Limb (tissue), 2 donors: ENCODE measurements at regions not wholly inside any gene's neighbourhood (a gene's known extent, or its start where the extent isn't known, plus 50 kb on each side); places are given as distances from the start of the nearest gene placed in this dataset.
"Not testable (repeated sequence)": the region's sequence is repeated elsewhere in the genome, so short reads cannot be mapped to it uniquely, and the experiment has no call there.

Experiments
- DNase-seq, 2 donors: peaks; one replicate each; pipeline ENCODE4 v3.0.0-alpha.2; 2016; ENCODE audit errors: extremely low spot score in 2 of 2

- no peak for DNase-seq
Measured at GRCh38 chr7:9204571-9204970, 771.2 kb downstream of the NXPH1 start.

DNA sequence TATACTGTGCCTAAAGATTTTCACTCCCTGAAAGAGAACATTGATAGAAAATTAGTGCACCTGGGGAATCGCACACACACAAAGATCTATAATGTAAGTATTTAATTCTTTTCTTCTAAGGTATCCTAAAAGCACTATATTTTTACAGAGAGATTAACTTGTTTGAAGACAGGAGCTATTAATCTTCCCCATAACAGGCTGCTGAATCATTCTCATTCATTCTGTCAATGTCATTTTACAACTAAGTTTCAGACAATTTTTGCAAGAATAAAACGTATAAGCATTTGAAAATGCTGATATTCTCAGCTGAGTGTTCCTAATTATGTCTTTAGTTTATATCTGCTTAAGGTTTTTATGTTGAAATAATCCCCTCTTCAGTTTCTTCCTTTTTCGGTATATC, 776.7 kb downstream of the NXPH1 start:
- no peak for DNase-seq

DNA sequence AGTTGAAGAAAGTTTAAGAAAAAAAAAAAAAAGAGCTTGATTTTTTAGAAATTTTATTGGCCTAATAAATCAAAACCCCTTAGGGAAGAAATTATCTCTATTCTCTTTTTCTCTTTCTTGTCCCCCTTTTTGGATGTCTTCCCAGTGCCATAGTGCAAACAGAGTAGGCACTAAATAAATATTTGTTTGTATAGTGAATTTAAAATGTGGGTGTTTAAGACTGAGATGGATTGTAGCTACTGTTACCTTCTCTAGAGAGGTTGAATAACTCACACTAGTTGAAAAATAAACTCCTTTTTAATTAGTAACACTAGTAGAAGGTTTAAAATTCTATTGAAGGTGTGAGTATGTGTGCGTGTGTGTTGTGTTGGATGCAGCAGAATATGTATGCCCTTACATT, 783.8 kb downstream of the NXPH1 start:
- no peak for DNase-seq

DNA sequence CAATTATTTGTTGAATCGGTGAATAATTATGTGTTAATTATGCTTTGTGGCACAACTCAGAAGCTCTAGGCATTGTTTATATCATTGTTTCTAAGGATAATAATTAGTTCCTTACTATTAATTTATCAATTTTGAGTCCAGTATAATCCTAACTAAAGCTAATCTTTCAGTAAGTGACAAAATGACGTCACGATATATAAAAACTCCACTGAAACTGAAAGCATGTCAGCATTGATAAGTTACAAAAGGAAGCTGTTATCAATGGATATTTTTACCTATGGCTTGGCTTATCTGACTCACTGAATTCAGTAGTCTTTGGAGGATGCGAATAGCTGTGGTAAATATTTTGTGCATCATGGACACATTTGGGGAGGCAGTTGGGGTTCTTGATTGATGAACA, 793.1 kb downstream of the NXPH1 start:
- no peak for DNase-seq

GRCh38 chr7:9231630-9232121, 798.3 kb downstream of the NXPH1 start:
- DNase-seq: no peak

- DNase-seq: no peak
Measured at GRCh38 chr7:9240001-9240400, 806.6 kb downstream of the NXPH1 start.

GRCh38 chr7:9241826-9242225, 808.4 kb downstream of the NXPH1 start:
- no peak for DNase-seq

DNA sequence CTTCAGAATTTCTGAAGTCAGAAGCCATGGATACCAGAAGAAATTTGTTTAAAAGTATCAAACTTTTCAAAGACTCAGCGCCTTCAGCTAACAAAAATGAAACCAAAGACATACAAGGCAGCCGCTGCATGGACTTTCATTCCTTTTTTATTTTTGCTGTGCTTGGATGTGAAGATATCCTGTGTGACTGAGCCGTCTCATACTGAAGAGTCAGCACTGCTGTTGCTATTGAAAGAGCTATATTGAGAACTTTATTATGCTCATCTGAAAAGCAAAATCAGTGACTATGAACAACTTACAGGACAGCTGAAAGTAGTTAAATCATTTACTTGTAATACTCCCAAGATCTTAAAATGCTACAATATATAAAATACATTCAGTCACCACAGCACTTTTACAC, 809.2 kb downstream of the NXPH1 start:
- no peak for DNase-seq

DNA sequence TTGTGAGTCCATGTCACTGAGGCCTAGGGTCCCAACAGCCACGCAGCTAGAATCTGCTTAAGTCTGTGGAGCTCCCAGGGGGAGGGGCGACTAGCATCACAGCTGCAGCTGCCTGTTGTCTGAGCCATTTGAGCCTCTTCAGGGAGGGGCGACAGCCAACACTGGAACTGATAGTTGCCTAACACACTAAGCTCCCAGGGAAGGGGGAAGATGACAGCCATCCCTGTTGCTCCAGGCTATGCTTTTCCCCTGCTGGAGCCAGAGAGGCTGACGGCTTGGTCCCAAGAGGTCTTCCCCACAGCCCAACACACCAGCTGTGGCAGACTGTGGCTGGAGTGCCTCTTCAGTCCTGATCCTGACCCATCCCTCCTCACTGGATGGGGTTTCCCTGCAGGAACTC, 817.5 kb downstream of the NXPH1 start:
- DNase-seq: peak; percentile 7 to 34

- DNase-seq: no peak
Measured at GRCh38 chr7:9264395-9264794, 831.0 kb downstream of the NXPH1 start.

DNA sequence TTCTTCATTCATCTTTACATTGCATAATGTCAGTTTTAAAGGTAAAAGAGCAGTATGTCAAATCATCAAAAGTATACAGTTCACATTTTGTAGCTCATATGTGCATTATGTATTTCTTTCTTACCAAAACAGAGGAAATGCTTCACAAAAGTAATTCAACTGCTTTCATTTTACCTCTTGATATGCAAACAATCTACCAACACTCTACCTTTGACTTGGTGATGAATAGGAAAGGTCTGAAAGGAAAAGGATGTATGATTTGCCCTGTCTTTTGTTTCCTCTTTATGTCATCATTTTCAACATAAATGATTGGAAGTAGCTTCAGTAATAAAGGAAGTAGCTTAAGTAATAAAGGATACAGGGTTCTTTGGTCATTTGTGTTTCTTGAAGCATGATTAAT, 846.7 kb downstream of the NXPH1 start:
- DNase-seq: no peak

- DNase-seq: no peak
Measured at GRCh38 chr7:9283246-9283645, 849.8 kb downstream of the NXPH1 start.

GRCh38 chr7:9302436-9302835, 869.0 kb downstream of the NXPH1 start:
- DNase-seq: no peak

DNA sequence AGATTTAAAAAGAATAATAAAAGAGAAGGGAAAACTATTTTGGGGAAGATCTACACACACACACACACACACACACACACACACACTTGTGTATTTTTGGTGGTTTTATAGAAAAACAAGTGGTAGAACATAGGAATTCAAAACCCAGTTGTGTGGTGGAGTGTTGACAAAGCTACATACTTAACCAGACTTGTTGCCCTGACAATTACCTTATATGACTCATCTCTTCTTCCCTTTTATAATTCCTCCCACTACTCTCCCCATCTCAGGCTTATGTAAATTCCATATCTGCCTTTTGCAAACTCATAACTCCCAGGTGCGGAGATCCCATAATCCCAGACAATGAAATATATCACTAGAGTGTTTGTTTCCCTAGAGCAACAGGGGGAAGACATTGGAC, 873.7 kb downstream of the NXPH1 start:
- DNase-seq: no peak

DNA sequence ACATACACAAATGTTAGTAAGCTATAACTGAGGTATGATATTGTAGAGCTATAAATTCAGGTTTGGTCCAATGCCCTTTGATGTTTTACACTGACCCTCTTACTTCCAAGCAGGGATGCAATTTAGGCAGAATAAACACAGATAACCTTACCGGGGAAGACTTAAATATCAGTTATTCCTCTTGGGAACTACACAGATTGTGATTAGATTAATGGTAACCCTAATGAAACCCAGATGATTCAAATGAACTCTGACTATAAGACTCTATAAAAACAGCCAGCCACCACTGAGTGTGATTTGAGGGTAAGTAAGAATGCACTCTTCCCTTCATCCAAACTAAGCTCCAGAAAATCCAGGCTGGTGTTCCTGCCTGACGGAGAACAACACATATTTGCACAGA, 891.1 kb downstream of the NXPH1 start:
- DNase-seq: no peak

GRCh38 chr7:9328296-9328695, 894.9 kb downstream of the NXPH1 start:
- no peak for DNase-seq

DNA sequence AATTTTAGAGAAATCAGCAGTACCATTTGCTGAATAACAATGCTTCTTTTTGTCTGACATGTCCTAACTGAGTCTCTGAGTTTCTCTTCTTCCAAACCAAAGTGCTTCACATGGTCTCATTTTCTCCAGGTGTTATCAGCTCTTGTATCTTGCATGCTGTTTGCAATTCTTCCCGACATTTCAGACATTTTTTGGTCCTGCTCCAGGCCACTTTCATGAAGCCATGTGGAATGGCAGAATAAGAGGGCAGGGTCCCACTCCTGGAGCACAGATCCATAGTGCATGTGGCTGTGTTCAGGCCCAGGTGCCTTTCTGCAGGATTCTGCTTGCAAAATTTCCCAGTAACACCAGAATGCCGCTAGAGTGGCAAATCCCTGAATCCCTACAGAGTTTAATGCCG, 916.2 kb downstream of the NXPH1 start:
- DNase-seq: no peak

DNA sequence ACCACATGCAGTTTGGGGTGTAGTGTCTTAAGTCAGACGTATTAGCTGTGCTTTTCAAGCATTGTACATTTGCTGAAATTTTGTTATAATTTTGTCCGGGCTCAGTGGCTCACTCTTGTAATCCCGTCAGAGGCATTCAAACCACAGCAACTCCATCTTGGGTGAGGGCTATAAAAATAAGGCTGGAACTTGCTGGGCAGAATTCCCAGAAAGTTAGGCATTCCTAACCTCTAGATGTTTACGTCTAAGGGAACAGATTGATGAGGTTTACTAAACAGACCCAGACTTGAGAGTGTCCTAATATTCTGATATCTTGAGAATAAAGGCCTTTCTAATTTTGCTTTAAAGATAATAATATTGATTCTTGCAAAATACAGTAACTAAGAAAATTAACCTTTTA, 957.8 kb downstream of the NXPH1 start:
- no peak for DNase-seq

DNA sequence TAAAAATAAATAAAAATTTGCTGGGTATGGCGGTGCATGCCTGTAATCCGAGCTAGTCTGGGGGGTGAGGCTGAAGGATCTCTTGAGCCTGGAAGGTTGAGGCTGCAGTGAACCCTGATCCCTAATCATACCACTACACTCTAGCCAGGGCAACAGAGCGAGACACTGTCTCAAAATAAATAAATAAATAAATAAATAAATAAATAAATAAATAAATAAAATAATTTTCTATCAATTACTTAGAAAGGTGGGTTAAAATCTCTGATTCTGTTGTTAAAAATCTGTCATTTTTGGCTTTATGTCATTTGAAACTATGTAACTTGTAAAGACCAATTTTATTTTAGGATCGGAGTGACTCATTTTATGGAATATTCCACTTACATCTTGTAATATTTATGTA, 958.6 kb downstream of the NXPH1 start:
- no peak for DNase-seq

GRCh38 chr7:9404386-9404785, 971.0 kb downstream of the NXPH1 start:
- not testable (repeated sequence) for DNase-seq

DNA sequence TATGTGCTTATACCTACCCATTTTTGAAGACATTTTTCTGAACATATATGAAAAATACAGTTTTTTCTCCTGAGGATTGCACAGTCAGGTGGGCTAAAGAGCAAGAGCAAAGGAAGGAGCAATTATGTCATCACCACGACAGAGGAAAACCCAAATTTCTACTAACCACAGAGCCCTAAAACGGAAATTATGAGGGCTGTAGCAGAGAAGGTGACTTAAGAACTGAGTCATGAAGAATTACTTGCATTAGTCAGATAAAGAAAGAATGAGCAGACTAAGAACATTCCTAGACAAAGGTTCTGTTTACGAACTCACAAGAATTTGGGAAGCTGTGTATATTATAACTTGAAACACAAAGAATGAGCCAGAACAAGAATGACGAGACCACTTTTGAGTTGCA, 974.4 kb downstream of the NXPH1 start:
- no peak for DNase-seq

DNA sequence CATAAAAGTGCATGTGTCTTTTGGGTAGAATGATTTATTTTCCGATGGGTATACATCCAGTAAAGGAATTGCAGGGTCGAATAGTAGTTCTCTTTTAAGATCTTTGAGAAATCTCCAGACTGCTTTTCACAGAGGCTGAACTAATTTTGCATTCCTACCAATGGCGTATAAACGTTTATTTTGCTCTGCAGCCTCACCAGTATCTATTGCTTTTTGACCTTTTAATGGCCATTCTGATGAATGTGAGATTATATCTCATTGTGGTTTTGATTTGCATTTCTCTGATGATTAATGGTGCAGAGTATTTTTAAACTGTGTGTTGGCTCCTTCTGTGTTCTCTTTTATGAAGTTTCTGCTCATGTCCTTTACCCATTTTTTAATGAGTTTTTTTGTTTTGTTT, 1020.1 kb downstream of the NXPH1 start:
- DNase-seq: no peak

GRCh38 chr7:9488555-9488954, 1055.1 kb downstream of the NXPH1 start:
- DNase-seq: no peak

DNA sequence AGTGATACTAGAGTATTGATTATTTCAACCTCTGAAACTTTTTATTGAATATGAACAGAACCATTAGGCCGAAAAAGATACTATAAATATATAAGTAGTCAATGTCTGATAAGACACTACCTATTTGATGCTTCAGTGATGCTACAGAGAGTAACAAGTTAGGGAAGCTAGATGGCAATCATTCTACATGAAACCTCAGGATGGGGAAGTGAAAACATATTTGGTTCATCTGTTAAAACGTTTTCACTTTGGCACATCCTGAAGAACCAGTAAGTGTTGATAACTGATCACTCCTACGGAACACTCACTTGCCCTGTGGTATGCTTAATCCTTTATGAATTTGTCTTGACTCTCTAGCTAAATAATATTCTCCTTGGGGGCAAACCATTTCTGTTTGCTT, 1064.9 kb downstream of the NXPH1 start:
- DNase-seq: no peak

- no peak for DNase-seq
Measured at GRCh38 chr7:9502269-9502668, 1068.9 kb downstream of the NXPH1 start.
